ENCODE measurements at regions not wholly inside any gene's neighbourhood (a gene's known extent, or its start where the extent isn't known, plus 50 kb on each side); places are given as distances from the start of the nearest gene placed in this dataset.

DNA sequence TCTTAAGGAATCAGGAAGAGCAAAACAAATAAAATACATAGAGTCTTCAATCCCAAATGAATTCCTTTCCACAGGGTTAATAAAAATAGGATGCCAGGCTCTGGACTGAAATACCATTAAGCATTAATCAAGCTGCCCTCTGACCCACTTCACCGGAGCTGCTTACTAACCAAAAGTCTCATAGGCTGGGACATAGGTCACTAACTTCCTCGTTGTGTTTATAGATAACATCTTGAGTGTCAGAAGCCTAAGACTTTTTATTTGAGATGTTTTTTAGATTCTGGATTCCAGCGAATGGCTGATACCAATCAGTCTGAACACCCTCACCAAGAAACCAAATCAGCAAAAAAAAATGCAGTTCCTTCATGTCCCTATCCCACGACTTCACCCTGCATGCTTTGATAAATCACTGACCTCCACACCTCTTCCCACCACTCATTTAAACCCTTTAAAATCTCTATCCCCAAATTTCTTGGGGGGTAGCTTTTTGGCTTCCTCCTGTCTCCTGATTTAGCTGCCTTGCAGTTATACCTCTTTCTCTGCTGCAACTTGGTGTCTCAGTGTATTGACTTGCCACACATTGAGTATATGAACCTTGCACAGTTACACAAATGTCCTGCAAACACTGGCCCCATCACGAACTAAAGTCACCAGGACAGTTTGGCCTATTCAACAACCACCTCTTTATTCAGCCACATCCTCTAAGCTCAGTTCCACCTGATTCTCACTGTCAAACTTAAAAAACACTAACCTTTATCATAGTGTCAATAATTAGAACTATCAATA is 399.3 kb downstream of the METTL4 start:
- TF ChIP-seq CTCF (IDR thresholded peaks at IDR 0.05), result no peak
- no peak for TF ChIP-seq POLR2A (IDR thresholded peaks at IDR 0.05)

Data from breast epithelium (tissue), 3 donors.